ENCODE measurements at regions not wholly inside any gene's neighbourhood (a gene's known extent, or its start where the extent isn't known, plus 50 kb on each side); places are given as distances from the start of the nearest gene placed in this dataset.

GRCh38 chr2:122384768-122385333, 629.4 kb downstream of the TSN start:
- TF ChIP-seq POLR2A (IDR thresholded peaks at IDR 0.05), result no peak
- no peak for TF ChIP-seq CTCF (IDR thresholded peaks at IDR 0.05)

Data from body of pancreas (tissue), 4 donors.